Adrenal gland (tissue), 9 donors: ENCODE measurements at regions not wholly inside any gene's neighbourhood (a gene's known extent, or its start where the extent isn't known, plus 50 kb on each side); places are given as distances from the start of the nearest gene placed in this dataset.

ENCODE experiments used
- DNase-seq, 7 donors: peaks; one replicate each; pipeline ENCODE4 v3.0.0-alpha.2; 2019 to 2020
- H3K27ac ChIP-seq, 5 donors: fragments of 200-600 bp; sonication (generic) in 4 of 5; 1 replicate in 3 of 5; 2 replicates in 2 of 5; pipeline versions ENCODE4 v1.5.1 to v1.8.0; 2016 to 2020; ENCODE audit warnings: mild to moderate bottlenecking in 1 of 5
- H3K27me3 ChIP-seq: fragments of 200-600 bp; 2 replicates; pipeline ENCODE4 v1.8.0; 2021
- H3K36me3 ChIP-seq, 2 donors: fragments of 200-600 bp; replicated peaks in 1 of 2; 1 replicate in 1 of 2; 2 replicates in 1 of 2; pipeline versions ENCODE4 v1.5.1 to v1.8.0; 2018 to 2022
- H3K4me1 ChIP-seq, 2 donors: fragments of 200-600 bp; replicated peaks in 1 of 2; 1 replicate in 1 of 2; 2 replicates in 1 of 2; pipeline versions ENCODE4 v1.5.1 to v1.8.0; 2018 to 2021
- H3K4me3 ChIP-seq, 4 donors: fragments of 200-600 bp; sonication (generic) in 3 of 4; one replicate each; pipeline ENCODE4 v1.5.1; 2016 to 2018
- H3K9me3 ChIP-seq, 3 donors: fragments of 200-600 bp; sonication (generic) in 1 of 3; replicated peaks in 1 of 3; 1 replicate in 2 of 3; 2 replicates in 1 of 3; pipeline versions ENCODE4 v1.5.1 to v1.8.0; 2016 to 2021
- CTCF ChIP-seq, 6 experiments: fragments of 450-650 bp in 4 of 6; fragments of 200-600 bp in 2 of 6; sonication (generic) in 1 of 6; IDR thresholded peaks; 1 replicate in 5 of 6; 2 replicates in 1 of 6; pipeline versions ENCODE4 v1.5.1 to v1.8.0; 2016 to 2021; ENCODE audit warnings: antibody characterized with exemption in 6 of 6, mild to moderate bottlenecking in 2 of 6, moderate library complexity in 1 of 6
- POLR2A ChIP-seq, 2 donors: fragments of 450-650 bp; IDR thresholded peaks; one replicate each; pipeline ENCODE4 v1.6.1; 2017; ENCODE audit warnings: antibody characterized with exemption in 2 of 2, mild to moderate bottlenecking in 2 of 2, moderate library complexity in 1 of 2
- WGBS, 4 donors: extraction: QIAGEN DNeasy Blood & Tissue Kit in 2 of 4; methylation state at CpG; one replicate each; pipeline versions ENCODE4 v1.1.5 to v1.1.7; 2013 to 2017; 5-methylcytosine and 5-hydroxymethylcytosine counted together
- intact Hi-C, 2 donors: fragments of 100-400 bp; cut with DNase I; formaldehyde crosslinking; loops; one replicate each; pipeline versions ENCODE4 v1.14.1 to v1.15.0; 2022 to 2023
- donor health status: healthy with polysubstance abuse.
- donor health status: Bipolar disorder and iron deficiency.
- donor health status: DM: yes; HTN: yes; CAD: no.
- donor health status: DM: no; HTN: no; CAD: no.
- donor health status: DM: no; HTN: no; CAD: no.

GRCh38 chr6:100212131-100212530, 218.1 kb upstream of the MCHR2 start:
- intact Hi-C loops, result no loop called here
- TF ChIP-seq CTCF (IDR thresholded peaks at IDR 0.05) (no peak), POLR2A (IDR thresholded peaks at IDR 0.05) (no peak)
- no peaks in the 10 kb centered on the region for H3K36me3 ChIP-seq

GRCh38 chr6:100210137-100211117, 216.4 kb upstream of the MCHR2 start:
- Histone ChIP-seq H3K4me3 (no peak overlapping the region), H3K27me3 (no peaks in the 10 kb centered on the region), H3K27ac (no peak overlapping the region), H3K36me3 (no peaks in the 10 kb centered on the region), H3K4me1 (no peaks in the 10 kb centered on the region), H3K9me3 (no peaks in the 10 kb centered on the region)
- intact Hi-C loops, result no loop called here
- DNase-seq, result no peak
- 65 to 69% (median 68%) methylated on average over 9 of the region's 9 CpGs for WGBS, 4 donors
- TF ChIP-seq POLR2A (IDR thresholded peaks at IDR 0.05), result no peak
- no peak for TF ChIP-seq CTCF (IDR thresholded peaks at IDR 0.05)

More at GRCh38 chr6:100212131-100212530, 218.1 kb upstream of the MCHR2 start:
- no peak overlapping the region for H3K4me3 ChIP-seq
- H3K4me1 ChIP-seq, result no peaks in the 10 kb centered on the region
- no peaks in the 10 kb centered on the region for H3K9me3 ChIP-seq
- no peaks in the 10 kb centered on the region for H3K27me3 ChIP-seq
- H3K27ac ChIP-seq, result no peak overlapping the region
- DNase-seq, result no peak

GRCh38 chr6:100209323-100210136, 215.5 kb upstream of the MCHR2 start:
- Histone ChIP-seq H3K27ac (no peak overlapping the region), H3K36me3 (no peaks in the 10 kb centered on the region), H3K4me1 (no peaks in the 10 kb centered on the region), H3K4me3 (no peak overlapping the region), H3K27me3 (no peaks in the 10 kb centered on the region), H3K9me3 (no peaks in the 10 kb centered on the region)
- no peak for DNase-seq
- intact Hi-C loops, result no loop called here
- 73 to 78% (median 77%) methylated on average over 2 of the region's 2 CpGs for WGBS, 4 donors
- no peak for TF ChIP-seq CTCF (IDR thresholded peaks at IDR 0.05)
- no peak for TF ChIP-seq POLR2A (IDR thresholded peaks at IDR 0.05)

GRCh38 chr6:100203400-100203799, 209.4 kb upstream of the MCHR2 start:
- no peaks in the 10 kb centered on the region for H3K36me3 ChIP-seq
- H3K9me3 ChIP-seq, result no peaks in the 10 kb centered on the region
- intact Hi-C loops, result no loop called here
- H3K4me1 ChIP-seq, result no peaks in the 10 kb centered on the region
- no peak overlapping the region for H3K27ac ChIP-seq
- H3K27me3 ChIP-seq, result no peaks in the 10 kb centered on the region
- TF ChIP-seq CTCF (IDR thresholded peaks at IDR 0.05) (no peak), POLR2A (IDR thresholded peaks at IDR 0.05) (no peak)
- 73 to 85% (median 80%) methylated on average over 3 of the region's 3 CpGs for WGBS, 4 donors
- no peak for DNase-seq
- H3K4me3 ChIP-seq, result no peak overlapping the region
